T-cell (primary cell): ENCODE measurements at regions not wholly inside any gene's neighbourhood (a gene's known extent, or its start where the extent isn't known, plus 50 kb on each side); places are given as distances from the start of the nearest gene placed in this dataset.

Source experiments
- ATAC-seq, 4 experiments: fragments of 200-7000 bp in 3 of 4; fragments of 150-1000 bp in 1 of 4; cut with Tn5 transposase; replicated peaks in 1 of 4; 1 replicate in 3 of 4; 2 replicates in 1 of 4; pipeline ENCODE4 v1.10.0; 2021; ENCODE audit warnings: moderate library complexity in 3 of 4, mild to moderate bottlenecking in 2 of 4, moderate number of reproducible peaks in 1 of 4
- CTCF ChIA-PET, 2 donors: fragments of 300-600 bp; sonication (Branson Sonifier 250); formaldehyde crosslinking; loops; one replicate each; lab custom pipeline; 2022; ENCODE audit warnings: antibody characterized with exemption in 2 of 2; lab: Charles Lee
- POLR2A ChIA-PET, 2 donors: fragments of 300-600 bp; sonication (Branson Sonifier 250); formaldehyde crosslinking; loops; one replicate each; lab custom pipeline; 2022; ENCODE audit warnings: antibody characterized with exemption in 2 of 2; lab: Charles Lee
- DNase-seq, 35 experiments: peaks; one replicate each; pipeline versions ENCODE4 v3.0.0 to v3.0.0-alpha.2; 2013 to 2023
- H3K27ac ChIP-seq: one replicate; pipeline ENCODE4 v1.5.1; 2013; ENCODE audit warnings: low read length
- H3K27me3 ChIP-seq, 2 experiments: replicated peaks in 1 of 2; 1 replicate in 1 of 2; 2 replicates in 1 of 2; pipeline versions ENCODE4 v1.6.1 to v1.7.0; 2013; ENCODE audit warnings: low read length in 1 of 2, mixed read lengths in 1 of 2; ENCODE audit not compliant: control insufficient read depth in 2 of 2, insufficient read depth in 2 of 2; ENCODE audit errors: extremely low read depth in 1 of 2
- H3K36me3 ChIP-seq, 2 donors: 1 replicate in 1 of 2; 2 replicates in 1 of 2; pipeline versions ENCODE4 v1.6.1 to v1.7.0; 2013; ENCODE audit warnings: low read length in 1 of 2; ENCODE audit not compliant: control insufficient read depth in 2 of 2, insufficient read depth in 1 of 2; ENCODE audit errors: extremely low read depth in 1 of 2
- H3K4me1 ChIP-seq, 2 experiments: 1 replicate in 1 of 2; 2 replicates in 1 of 2; pipeline versions ENCODE4 v1.6.1 to v1.7.0; 2013; ENCODE audit warnings: low read length in 2 of 2, mixed read lengths in 1 of 2; ENCODE audit not compliant: insufficient read depth in 2 of 2, control insufficient read depth in 1 of 2; ENCODE audit errors: extremely low read depth in 1 of 2
- H3K4me3 ChIP-seq, 2 donors: 1 replicate in 1 of 2; 2 replicates in 1 of 2; pipeline versions ENCODE4 v1.5.1 to v1.7.0; 2013; ENCODE audit warnings: mild to moderate bottlenecking in 2 of 2, low read length in 1 of 2, moderate library complexity in 1 of 2; ENCODE audit not compliant: control insufficient read depth in 1 of 2; ENCODE audit errors: extremely low read depth in 1 of 2
- H3K9me3 ChIP-seq: 2 replicates; pipeline ENCODE4 v1.7.0; 2013
- H3K27ac Mint-ChIP-seq, 2 donors: one replicate each; pipeline ENCODE4 v1.8.0; 2020 to 2021; ENCODE audit warnings: mild to moderate bottlenecking in 2 of 2, mixed read lengths in 2 of 2
- H3K27me3 Mint-ChIP-seq, 2 donors: one replicate each; pipeline ENCODE4 v1.8.0; 2021 to 2022; ENCODE audit warnings: mixed read lengths in 2 of 2
- H3K36me3 Mint-ChIP-seq: one replicate; pipeline ENCODE4 v1.8.0; 2021; ENCODE audit warnings: mixed read lengths
- H3K4me1 Mint-ChIP-seq, 3 donors: one replicate each; pipeline ENCODE4 v1.8.0; 2020 to 2022; ENCODE audit warnings: mixed read lengths in 3 of 3, mild to moderate bottlenecking in 1 of 3
- H3K4me3 Mint-ChIP-seq, 3 donors: one replicate each; pipeline ENCODE4 v1.8.0; 2020 to 2022; ENCODE audit warnings: mild to moderate bottlenecking in 3 of 3, mixed read lengths in 3 of 3, moderate library complexity in 3 of 3
- H3K9me3 Mint-ChIP-seq, 3 donors: one replicate each; pipeline ENCODE4 v1.8.0; 2020 to 2022; ENCODE audit warnings: mixed read lengths in 3 of 3
- WGBS: methylation state at CpG from one replicate; pipeline ENCODE4 v1.1.5; 2013; ENCODE audit warnings: missing lambda C conversion rate; ENCODE audit not compliant: insufficient coverage; 5-methylcytosine and 5-hydroxymethylcytosine counted together

DNA sequence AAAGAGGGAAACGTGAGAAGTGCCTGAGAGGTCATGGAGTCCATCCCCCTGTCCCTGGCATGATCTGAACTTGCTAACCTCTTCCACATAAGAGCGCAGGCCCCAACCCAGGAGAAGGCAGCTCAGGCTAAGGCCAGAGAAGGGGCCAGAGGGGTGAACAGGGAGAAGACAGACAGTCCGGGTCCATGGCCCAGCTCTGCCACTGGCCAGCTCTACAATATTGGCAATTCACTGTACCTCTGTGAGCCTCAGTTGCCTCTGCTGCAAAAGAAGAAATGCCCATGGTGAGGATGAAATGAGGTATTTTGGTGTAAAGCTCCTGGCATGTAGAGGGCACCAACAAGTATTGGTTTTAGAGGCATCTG, 72.3 kb downstream of the CAMK2N1 start:
- Histone ChIP-seq H3K27ac (no peak overlapping the region), H3K4me1 (no peaks in the 10 kb centered on the region), H3K9me3 (no peaks in the 10 kb centered on the region), H3K27me3 (peaks cover 0 to 21% of the 10 kb centered on the region in 2 experiments), H3K4me3 (no peak overlapping the region), H3K36me3 (no peaks in the 10 kb centered on the region)
- WGBS = 90% methylated on average over 2 of the region's 3 CpGs
- ATAC-seq (no peak), DNase-seq (no peak)
- Mint-ChIP-seq H3K27me3 (peaks cover 11 to 16% of the 10 kb centered on the region in 2 donors), H3K9me3 (no peaks in the 10 kb centered on the region), H3K27ac (no peak overlapping the region), H3K4me3 (no peak overlapping the region), H3K36me3 (no peaks in the 10 kb centered on the region), H3K4me1 (no peaks in the 10 kb centered on the region)
- CTCF ChIA-PET = no interaction called here
- POLR2A ChIA-PET = no interaction called here

DNA sequence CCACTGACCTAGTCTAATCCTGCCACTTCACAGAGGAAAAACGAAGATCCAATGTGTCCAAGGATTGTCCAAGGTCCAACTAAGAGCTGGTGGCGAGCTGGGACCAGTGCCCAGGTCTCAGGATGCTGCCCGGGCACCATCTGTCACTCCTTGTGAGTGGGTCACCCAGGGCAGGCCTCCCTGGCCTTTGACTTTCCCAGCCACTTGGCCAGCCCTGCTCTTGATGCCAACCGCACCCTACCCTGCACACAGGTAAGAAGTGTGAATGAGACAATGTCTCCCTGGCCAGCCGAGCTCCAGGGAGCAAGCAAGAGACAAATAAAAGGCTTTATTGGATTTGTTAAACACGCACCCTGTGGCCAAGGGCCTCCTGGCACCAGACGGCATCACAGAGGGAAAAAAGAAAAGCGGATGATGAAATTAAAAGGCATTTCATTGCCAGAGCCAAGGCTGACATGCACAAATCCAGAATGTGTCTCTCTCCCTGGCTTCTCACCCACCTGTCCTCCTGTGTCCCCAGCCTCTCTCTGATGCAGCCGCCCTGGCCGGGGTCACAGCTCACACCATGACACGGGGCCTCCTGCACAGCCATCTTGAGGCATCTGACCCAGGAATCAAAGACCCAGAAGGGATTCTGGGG, 72.8 kb downstream of the CAMK2N1 start:
- ATAC-seq = no peak
- no peak for DNase-seq
- Mint-ChIP-seq H3K27ac (no peak overlapping the region), H3K27me3 (peaks cover 9 to 12% of the 10 kb centered on the region in 2 donors), H3K9me3 (no peaks in the 10 kb centered on the region), H3K4me1 (no peaks in the 10 kb centered on the region), H3K4me3 (no peak overlapping the region), H3K36me3 (no peaks in the 10 kb centered on the region)
- ChIA-PET CTCF (no interaction called here), POLR2A (no interaction called here)
- Histone ChIP-seq H3K27ac (no peak overlapping the region), H3K4me1 (no peaks in the 10 kb centered on the region), H3K4me3 (no peak overlapping the region), H3K9me3 (no peaks in the 10 kb centered on the region), H3K36me3 (no peaks in the 10 kb centered on the region), H3K27me3 (peaks cover 0 to 16% of the 10 kb centered on the region in 2 experiments)
- 55% methylated on average over 4 of the region's 11 CpGs for WGBS

DNA sequence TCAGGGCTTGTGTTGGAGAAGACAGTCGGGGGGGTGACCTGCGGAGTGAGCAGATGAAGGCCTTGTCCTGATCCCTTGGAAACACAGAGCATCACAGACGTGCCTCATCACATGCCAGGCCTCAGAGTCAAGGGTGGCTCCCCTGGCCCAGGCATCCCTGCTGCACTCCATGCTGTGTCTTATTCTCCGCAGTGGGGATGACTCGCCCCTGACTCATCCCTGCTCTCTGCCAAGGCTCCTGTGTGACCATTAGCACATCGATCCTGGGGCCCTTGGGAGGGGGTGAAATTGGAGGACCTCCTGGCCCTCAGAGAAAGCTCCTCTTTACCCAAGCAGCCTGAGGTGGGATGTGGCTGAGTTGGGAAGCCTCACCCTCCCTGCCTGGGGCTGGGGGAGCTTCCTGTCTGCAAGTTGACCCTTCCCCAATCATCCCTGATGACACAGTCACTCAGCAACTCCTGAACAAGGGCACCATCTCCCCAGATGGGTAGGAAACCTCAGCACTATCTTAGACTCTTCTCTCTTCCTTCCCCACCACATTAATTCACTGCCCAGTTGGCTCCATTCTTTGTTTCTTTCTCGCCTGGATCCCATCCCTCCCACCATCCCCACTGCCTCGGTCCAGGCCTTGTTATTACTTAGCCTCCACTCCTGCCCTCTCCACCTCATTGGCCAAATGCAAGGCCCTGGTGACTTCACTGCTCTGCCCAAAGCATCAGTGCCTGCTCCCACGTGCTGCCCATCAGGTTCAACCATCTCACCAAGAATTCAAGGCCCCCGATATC, 74.6 kb downstream of the CAMK2N1 start:
- H3K9me3 ChIP-seq = no peaks in the 10 kb centered on the region
- Mint-ChIP-seq H3K4me1 (no peaks in the 10 kb centered on the region), H3K36me3 (no peaks in the 10 kb centered on the region), H3K4me3 (no peak overlapping the region), H3K27ac (no peak overlapping the region), H3K27me3 (peaks cover 4 to 6% of the 10 kb centered on the region in 2 donors), H3K9me3 (no peaks in the 10 kb centered on the region)
- H3K27ac ChIP-seq = no peak overlapping the region
- no peaks in the 10 kb centered on the region for H3K36me3 ChIP-seq
- DNase-seq (no peak), ATAC-seq (no peak)
- peaks cover 3 to 5% of the 10 kb centered on the region in 2 experiments for H3K27me3 ChIP-seq
- CTCF ChIA-PET = no interaction called here
- 75% methylated on average over 7 of the region's 10 CpGs for WGBS
- H3K4me3 ChIP-seq = no peak overlapping the region
- POLR2A ChIA-PET = no interaction called here
- no peaks in the 10 kb centered on the region for H3K4me1 ChIP-seq

DNA sequence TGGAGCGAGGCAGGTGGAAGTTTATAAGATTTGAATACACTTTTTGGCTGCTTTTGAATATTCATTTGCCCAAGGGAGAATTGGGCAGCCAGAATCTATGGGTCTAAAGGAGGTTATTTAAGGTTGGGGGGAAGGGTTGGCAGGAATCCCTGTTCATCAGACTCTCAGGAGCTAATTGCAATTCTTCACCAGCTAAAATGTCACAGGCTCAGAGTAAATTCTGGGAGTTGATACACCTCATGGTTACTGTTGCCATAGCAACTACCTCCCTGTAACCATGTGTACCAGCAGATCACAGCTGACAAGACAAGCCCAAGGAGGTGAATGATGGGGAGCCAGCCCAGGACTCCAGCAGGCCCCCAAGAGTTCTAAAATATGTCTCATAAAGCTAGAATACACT, 75.5 kb downstream of the CAMK2N1 start:
- POLR2A ChIA-PET = no interaction called here
- 100% methylated on average over 1 of the region's 1 CpG for WGBS
- H3K27ac ChIP-seq = no peak overlapping the region
- no peaks in the 10 kb centered on the region for H3K4me1 ChIP-seq
- no peaks in the 10 kb centered on the region for H3K4me1 Mint-ChIP-seq
- peaks cover 6 to 11% of the 10 kb centered on the region in 2 donors for H3K27me3 Mint-ChIP-seq
- H3K4me3 ChIP-seq = no peak overlapping the region
- peaks cover 3 to 9% of the 10 kb centered on the region in 2 experiments for H3K27me3 ChIP-seq
- CTCF ChIA-PET = no interaction called here
- H3K27ac Mint-ChIP-seq = no peak overlapping the region
- no peaks in the 10 kb centered on the region for H3K36me3 Mint-ChIP-seq
- H3K36me3 ChIP-seq = no peaks in the 10 kb centered on the region
- DNase-seq = no peak
- no peak overlapping the region for H3K4me3 Mint-ChIP-seq
- ATAC-seq = no peak
- H3K9me3 ChIP-seq = no peaks in the 10 kb centered on the region
- no peaks in the 10 kb centered on the region for H3K9me3 Mint-ChIP-seq

DNA sequence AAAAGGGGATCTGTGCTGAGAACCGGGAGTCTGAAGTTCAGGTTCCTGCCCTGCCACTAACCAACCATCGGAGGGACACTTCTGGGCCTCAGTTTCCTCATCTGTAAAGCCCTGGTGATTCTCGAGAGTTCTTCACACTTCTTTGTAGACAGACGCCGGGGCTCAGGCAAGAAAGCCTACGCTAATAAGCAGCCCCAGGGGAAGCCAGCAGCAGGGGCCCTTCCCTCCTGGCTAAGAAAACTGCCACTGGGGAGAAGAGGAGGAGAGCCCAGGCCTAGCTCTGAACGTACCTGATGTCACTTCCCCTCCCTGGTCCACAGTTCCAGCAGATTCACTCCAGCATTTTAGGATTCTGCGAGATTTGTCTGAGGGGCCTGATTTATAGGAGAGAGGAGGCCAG, 76.0 kb downstream of the CAMK2N1 start:
- DNase-seq = no peak
- Histone ChIP-seq H3K4me1 (no peaks in the 10 kb centered on the region), H3K9me3 (no peaks in the 10 kb centered on the region), H3K36me3 (no peaks in the 10 kb centered on the region), H3K4me3 (no peak overlapping the region), H3K27ac (no peak overlapping the region), H3K27me3 (peaks cover 3 to 14% of the 10 kb centered on the region in 2 experiments)
- no peak overlapping the region for H3K4me3 Mint-ChIP-seq
- ATAC-seq = no peak
- ChIA-PET POLR2A (no interaction called here), CTCF (no interaction called here)
- H3K27ac Mint-ChIP-seq = no peak overlapping the region
- 88% methylated on average over 3 of the region's 8 CpGs for WGBS
- H3K36me3 Mint-ChIP-seq = no peaks in the 10 kb centered on the region
- H3K4me1 Mint-ChIP-seq = no peaks in the 10 kb centered on the region
- H3K9me3 Mint-ChIP-seq = no peaks in the 10 kb centered on the region
- peaks cover 9 to 16% of the 10 kb centered on the region in 2 donors for H3K27me3 Mint-ChIP-seq

DNA sequence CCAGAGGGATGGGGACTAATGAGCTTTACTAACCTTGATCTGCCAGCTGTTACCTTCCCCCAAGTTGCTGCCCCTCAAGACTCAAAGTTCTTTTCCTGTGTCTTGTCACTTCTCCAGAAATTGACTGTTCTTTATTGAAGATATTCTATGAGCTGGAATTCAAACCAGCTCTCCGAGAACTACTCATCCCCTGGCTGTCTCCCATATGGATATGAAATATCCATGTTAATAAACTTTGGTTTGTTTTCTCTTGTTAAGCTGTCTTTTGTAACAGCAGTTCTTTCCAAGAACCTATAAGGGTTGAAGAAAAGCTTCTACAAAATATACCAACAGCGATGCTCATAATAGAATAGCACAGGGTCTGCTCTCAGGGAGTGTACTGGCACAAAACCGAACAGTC, 77.0 kb downstream of the CAMK2N1 start:
- ATAC-seq (no peak), DNase-seq (no peak)
- Histone ChIP-seq H3K4me1 (no peaks in the 10 kb centered on the region), H3K36me3 (no peaks in the 10 kb centered on the region), H3K9me3 (no peaks in the 10 kb centered on the region), H3K4me3 (no peak overlapping the region), H3K27me3 (peaks cover 5 to 23% of the 10 kb centered on the region in 2 experiments), H3K27ac (no peak overlapping the region)
- no peaks in the 10 kb centered on the region for H3K9me3 Mint-ChIP-seq
- CTCF ChIA-PET = no interaction called here
- peaks cover 17 to 25% of the 10 kb centered on the region in 2 donors for H3K27me3 Mint-ChIP-seq
- H3K36me3 Mint-ChIP-seq = no peaks in the 10 kb centered on the region
- no peak overlapping the region for H3K4me3 Mint-ChIP-seq
- POLR2A ChIA-PET = no interaction called here
- 83% methylated on average over 2 of the region's 3 CpGs for WGBS
- no peaks in the 10 kb centered on the region for H3K4me1 Mint-ChIP-seq
- no peak overlapping the region for H3K27ac Mint-ChIP-seq
